GM18505 (cell line): ENCODE measurements at regions not wholly inside any gene's neighbourhood (a gene's known extent, or its start where the extent isn't known, plus 50 kb on each side); places are given as distances from the start of the nearest gene placed in this dataset.
"Not testable (repeated sequence)": the region's sequence is repeated elsewhere in the genome, so short reads cannot be mapped to it uniquely, and the experiment has no call there.

Experiments used
- ATAC-seq: cut with Tn5 transposase; IDR thresholded peaks from one replicate; pipeline ENCODE4 v1.9.1; 2021; ENCODE audit not compliant: unreplicated experiment
- POLR2A ChIP-seq: IDR thresholded peaks from 4 replicates; pipeline ENCODE4 v1.6.1; 2011; ENCODE audit warnings: borderline replicate concordance; ENCODE audit not compliant: insufficient read depth, insufficient read length; ENCODE audit errors: extremely low read depth

GRCh38 chr14:71432334-71433110 lies 499.7 kb upstream of the RGS6 start:
- ATAC-seq = no peak
- TF ChIP-seq POLR2A = no peak

- TF ChIP-seq POLR2A = no peak
- ATAC-seq = no peak
These were observed 498.9 kb upstream of the RGS6 start for GRCh38 chr14:71433303-71433702.

- ATAC-seq = not testable (repeated sequence)
These were observed 496.6 kb upstream of the RGS6 start for GRCh38 chr14:71435641-71436040.

GRCh38 chr14:71437870-71438269 lies 494.4 kb upstream of the RGS6 start:
- no peak for TF ChIP-seq POLR2A
- no peak for ATAC-seq

GRCh38 chr14:71438684-71439083 lies 493.5 kb upstream of the RGS6 start:
- no peak for ATAC-seq

GRCh38 chr14:71441126-71441525 lies 491.1 kb upstream of the RGS6 start:
- TF ChIP-seq POLR2A = no peak

More at GRCh38 chr14:71438684-71439083, 493.5 kb upstream of the RGS6 start:
- no peak for TF ChIP-seq POLR2A

GRCh38 chr14:71444030-71444822 lies 488.0 kb upstream of the RGS6 start:
- no peak for ATAC-seq
- TF ChIP-seq POLR2A = no peak

More at GRCh38 chr14:71441126-71441525, 491.1 kb upstream of the RGS6 start:
- no peak for ATAC-seq

GRCh38 chr14:71448431-71449315 lies 483.6 kb upstream of the RGS6 start:
- no peak for ATAC-seq
- TF ChIP-seq POLR2A = no peak

GRCh38 chr14:71449316-71450055 lies 482.7 kb upstream of the RGS6 start:
- ATAC-seq = no peak
- TF ChIP-seq POLR2A = no peak

- ATAC-seq = no peak
- no peak for TF ChIP-seq POLR2A
These were observed 480.7 kb upstream of the RGS6 start for GRCh38 chr14:71451501-71451900.

GRCh38 chr14:71452539-71452938 lies 479.7 kb upstream of the RGS6 start:
- TF ChIP-seq POLR2A = no peak
- ATAC-seq = no peak

- no peak for TF ChIP-seq POLR2A
- no peak for ATAC-seq
These were observed 479.2 kb upstream of the RGS6 start for GRCh38 chr14:71452987-71453386.
